Amniotic stem cell (primary cell): ENCODE measurements at regions not wholly inside any gene's neighbourhood (a gene's known extent, or its start where the extent isn't known, plus 50 kb on each side); places are given as distances from the start of the nearest gene placed in this dataset.
A peak's percentile ranks its signal among the peaks of the same experiment; 100 is the strongest.
"Not testable (repeated sequence)": the region's sequence is repeated elsewhere in the genome, so short reads cannot be mapped to it uniquely, and the experiment has no call there.

Experiments used
- DNase-seq: peaks from one replicate; lab custom pipeline; 2025; lab: John Stamatoyannopoulos, UW

DNA sequence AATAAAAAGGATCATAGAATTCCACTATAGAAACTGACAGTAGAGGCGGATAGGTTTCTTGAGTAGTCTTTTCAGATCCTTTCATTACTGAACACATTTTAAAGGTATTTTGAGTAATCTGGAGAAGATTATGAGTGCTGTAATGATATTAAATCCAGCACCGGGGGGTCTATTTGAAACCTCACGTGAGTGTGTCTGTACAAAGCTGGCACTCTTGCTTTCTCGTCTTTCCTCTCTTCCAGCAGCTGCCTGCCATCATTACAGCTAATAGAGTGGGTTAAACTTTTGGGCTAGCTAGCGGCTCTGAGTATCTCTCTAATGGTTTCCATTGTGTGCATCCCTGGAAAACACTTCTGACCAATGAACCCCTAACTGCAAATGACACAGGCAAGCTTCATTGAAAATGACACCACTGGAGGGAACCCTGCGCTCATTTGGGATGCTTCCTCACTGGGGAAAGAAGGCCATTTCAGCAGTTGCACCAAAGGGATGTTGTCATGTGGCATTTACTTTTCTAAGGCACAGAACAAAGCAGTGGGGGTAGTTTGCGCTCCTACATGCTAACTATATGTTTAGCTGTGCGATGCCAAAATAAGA, 101.0 kb downstream of the HRH4 start:
- DNase-seq: no peak

DNA sequence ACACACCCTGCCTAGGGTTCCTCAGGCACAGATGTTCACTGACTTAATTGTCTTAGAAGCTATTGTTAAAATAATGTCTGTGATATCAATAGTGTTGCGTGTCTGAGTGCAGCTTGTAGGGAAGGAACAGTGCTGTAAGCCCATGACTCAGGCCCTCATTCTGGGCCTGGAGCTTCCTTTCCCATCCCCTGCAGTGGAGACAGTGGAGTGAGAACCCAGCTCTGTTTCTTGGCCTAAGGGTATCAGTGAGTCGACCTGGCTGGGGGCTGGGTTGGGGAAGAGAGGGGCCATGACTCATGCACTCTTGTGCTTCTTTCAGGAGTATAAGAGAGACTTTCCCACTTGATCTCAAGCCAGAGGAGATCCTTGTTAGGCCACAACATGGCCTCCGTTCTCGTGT, 106.8 kb downstream of the HRH4 start:
- DNase-seq: no peak

DNA sequence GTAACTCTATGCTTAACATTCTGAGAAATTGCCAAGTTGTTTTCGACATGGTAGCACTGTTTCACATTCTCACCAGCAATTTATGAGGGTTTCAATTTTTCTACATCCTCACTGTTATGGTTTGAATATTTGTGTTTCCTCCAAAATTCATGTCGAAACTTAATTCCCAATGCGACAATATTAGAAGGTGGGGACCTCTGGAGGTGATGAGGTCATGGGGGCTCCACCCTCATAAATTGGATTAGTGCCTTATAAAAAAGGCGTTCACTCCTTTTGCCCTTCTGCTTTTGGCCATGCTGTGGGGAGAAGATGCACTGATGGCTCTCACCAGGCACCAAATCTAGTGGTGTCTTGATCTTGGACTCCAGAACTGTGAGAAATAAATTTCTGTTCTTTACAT, 110.3 kb downstream of the HRH4 start:
- no peak for DNase-seq

DNA sequence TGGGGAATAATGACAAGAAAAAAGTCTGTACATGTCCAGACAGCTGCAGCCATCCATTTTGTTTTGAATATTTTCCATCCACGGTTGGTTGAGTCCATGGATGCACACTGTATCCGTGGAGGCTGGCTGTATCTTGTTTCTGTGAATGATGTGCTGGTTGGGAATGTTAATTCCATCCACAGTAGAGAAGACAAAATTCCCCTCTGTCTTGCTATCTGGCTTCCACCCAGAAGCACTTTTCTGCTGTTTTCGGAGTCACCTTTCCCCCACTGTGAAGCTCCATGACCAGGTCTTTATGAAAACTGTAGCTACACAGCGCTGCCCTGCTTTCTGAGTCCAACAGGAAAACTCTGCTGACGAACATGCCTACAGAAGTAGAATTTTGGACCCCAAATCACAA, 122.3 kb downstream of the HRH4 start:
- no peak for DNase-seq

GRCh38 chr18:24584205-24584604, 123.8 kb downstream of the HRH4 start:
- no peak for DNase-seq

DNA sequence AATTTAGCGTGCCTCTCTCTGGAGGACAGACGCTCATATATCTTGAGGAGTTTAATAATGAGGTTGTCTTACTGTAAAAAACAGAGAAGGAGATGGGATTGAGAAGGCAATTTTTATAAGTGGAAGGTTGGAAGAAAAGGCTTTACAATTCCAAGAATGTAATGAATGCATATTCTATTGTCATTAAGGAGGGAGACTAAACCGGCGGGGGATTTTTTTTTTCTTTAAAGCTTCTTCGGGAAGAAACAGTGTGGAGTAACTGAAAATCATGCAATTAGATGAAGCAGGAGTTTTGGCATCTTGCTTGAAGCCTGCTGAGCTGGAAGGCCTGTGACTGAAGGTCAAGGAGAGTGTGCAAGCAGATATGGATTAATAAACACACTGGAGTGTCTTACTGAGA, 124.4 kb downstream of the HRH4 start:
- no peak for DNase-seq

DNA sequence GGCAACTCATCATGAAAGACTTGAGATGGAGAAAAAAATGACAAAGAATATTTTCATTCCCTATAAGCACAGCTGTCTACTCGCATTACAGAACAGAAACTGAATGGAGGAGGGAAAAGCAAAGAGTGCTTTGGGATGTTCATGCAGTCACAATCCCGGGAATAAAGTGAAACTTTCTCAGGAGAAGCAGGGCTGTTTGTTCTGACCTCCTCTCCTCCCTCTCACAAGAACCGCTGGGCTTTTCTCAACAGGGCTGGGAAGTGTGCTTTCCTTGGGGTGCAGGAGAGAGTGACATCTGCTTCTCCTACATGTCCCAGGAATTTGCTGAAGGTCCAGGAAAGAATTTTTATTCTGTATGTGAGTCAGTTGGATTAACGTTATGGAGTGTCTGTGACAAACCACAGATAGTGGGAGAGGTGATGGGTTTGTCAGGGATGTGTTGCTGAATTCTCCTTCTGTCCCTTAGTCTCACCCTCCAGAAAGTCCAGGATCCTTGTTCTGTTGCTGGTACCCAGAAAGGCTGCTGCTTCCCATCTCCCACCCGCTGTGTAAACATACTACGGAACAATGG, 125.6 kb downstream of the HRH4 start:
- no peak for DNase-seq

GRCh38 chr18:24586662-24587360, 126.4 kb downstream of the HRH4 start:
- DNase-seq: no peak

GRCh38 chr18:24588440-24588839, 128.0 kb downstream of the HRH4 start:
- no peak for DNase-seq

DNA sequence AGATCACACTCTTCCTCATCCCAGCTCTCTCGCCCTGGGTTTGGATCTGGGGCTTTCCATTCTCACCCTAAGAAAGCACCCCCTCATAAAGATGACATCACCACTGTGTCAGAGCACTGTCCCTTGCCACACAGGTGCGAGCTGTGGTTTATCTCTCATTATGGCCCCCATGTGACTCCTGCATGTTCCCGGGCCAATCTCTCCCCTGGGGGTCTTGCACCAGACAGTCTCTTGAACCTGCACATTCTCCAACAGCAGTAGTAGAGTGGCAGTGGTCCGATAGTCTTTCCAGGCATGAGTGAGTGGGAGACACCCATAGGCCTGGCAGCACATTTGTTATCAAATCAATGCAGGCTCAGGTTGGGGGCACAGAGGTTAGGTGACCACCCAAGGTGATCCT, 130.5 kb downstream of the HRH4 start:
- no peak for DNase-seq

GRCh38 chr18:24593401-24593800, 133.0 kb downstream of the HRH4 start:
- DNase-seq: no peak

DNA sequence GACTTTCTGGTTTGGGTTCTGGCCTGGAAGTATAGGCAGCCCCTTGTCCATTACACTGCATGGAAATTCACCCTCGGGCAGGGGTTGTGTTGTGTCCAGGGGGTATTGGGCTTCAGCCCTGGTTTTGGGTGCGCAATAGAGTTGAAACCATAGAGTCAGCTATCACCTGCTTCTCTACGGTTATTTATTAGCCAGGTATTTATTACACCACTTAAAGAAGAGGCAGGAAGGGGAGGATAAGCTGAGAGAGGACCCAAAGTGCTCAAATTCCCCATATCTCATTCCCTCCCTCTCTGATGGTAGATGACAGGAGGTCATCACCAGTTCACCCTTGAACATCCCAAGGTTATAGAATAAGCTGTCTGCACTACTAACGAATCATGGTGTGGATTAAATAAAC, 133.4 kb downstream of the HRH4 start:
- no peak for DNase-seq

- no peak for DNase-seq
Observed at GRCh38 chr18:24595561-24596031, 135.2 kb downstream of the HRH4 start.

DNA sequence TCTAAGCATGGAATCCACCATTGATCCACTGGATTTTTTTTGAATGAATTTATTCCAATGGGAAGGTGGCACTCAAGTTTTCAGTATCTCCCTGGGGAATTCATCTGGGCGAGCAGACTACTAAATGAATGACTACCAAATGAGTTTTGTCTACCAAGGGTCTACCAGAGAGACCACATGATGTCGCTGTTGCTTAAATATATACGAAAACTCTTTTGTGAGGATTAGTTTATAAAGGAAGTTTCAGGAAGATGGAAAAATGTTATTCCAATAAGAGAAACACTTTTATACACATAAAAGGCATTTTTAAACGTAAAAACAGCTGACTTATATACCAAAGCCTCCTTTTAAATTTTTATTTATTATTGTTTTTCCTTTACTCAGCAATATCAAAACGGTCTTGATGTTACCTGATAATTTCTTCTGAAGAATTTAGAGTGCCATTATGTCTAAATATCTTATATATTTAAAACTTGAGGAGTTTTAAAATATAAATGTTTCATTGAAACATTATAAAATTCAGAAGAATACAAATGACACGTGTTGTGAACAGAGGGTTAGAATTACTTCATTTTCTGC, 139.7 kb downstream of the HRH4 start:
- peak; percentile 24 for DNase-seq

GRCh38 chr18:24601585-24601984, 141.1 kb downstream of the HRH4 start:
- DNase-seq: no peak

GRCh38 chr18:24602201-24602600, 141.8 kb downstream of the HRH4 start:
- no peak for DNase-seq

DNA sequence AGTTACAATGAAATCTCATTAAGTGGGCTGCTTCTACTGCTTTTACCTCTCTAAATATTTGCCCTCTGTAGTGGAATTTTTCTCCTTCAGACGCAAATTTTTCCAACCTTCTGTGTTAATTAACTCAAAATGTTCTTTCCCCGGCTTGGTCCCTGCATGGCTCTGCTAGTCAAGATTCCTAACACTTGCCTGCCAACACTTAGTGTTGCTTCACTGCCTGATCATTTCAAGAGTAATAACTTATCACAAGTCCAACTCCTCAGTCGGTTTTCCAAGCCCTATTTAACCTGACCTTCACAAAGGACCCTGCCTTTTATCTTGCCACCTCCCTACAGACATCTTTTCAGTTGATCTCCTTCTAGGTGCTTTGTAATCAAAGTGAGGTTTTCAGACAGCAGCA, 142.7 kb downstream of the HRH4 start:
- DNase-seq: no peak

DNA sequence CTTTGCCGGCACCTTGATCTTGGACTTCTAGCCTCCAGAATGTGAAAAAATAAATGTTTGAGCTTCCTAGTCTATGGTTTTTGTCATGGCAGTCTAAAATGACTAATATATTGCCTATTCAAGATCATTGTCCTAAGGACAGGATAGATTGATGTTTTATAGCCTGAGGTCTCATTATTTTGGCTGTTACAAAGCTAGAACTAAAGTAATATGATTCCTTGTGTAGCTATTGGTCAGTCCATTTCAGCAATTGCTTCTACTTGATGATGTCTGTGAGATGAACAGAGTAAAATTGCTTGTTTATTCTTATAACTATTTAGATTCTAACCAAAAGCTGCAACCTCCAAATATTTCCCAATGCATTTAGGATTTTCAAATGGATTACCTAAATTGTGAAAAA, 145.0 kb downstream of the HRH4 start:
- DNase-seq: no peak

DNA sequence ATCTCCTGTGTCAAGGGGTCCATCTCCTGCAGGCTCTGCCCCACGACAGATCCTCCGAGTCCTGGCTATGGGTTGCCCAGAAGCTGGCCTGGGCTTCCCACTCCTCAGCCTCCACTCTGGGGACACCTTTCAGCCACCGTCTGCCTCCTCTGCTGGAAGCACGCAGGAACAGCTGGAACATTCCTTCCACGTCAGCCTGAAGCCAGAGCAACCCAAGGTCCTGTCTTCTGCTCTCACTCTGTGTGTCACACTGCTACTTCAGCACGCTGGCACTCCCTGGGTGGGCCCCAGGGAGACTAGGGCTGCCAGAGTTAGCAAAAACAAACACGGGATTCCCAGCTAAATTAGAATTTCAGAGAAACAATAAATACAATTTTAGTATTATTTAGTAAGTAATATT, 148.8 kb downstream of the HRH4 start:
- no peak for DNase-seq

DNA sequence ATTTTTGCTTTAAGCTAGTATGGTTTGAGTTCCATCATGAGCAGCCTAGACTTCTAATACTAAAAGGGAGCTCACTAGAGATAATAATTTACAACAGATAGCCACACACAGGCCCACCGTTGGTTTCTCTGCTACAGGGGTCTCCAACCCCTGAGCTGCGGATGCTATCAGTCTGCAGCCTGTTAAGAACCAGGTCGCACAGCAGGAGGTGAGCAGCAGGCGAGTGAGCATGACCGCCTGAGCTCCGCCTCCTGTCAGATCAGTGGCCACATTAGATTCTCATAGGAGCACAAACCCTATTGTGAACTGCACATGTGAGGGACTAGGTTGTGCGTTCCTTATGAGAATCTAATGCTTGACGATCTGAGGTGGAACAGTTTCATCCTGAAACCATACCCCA, 150.6 kb downstream of the HRH4 start:
- no peak for DNase-seq

DNA sequence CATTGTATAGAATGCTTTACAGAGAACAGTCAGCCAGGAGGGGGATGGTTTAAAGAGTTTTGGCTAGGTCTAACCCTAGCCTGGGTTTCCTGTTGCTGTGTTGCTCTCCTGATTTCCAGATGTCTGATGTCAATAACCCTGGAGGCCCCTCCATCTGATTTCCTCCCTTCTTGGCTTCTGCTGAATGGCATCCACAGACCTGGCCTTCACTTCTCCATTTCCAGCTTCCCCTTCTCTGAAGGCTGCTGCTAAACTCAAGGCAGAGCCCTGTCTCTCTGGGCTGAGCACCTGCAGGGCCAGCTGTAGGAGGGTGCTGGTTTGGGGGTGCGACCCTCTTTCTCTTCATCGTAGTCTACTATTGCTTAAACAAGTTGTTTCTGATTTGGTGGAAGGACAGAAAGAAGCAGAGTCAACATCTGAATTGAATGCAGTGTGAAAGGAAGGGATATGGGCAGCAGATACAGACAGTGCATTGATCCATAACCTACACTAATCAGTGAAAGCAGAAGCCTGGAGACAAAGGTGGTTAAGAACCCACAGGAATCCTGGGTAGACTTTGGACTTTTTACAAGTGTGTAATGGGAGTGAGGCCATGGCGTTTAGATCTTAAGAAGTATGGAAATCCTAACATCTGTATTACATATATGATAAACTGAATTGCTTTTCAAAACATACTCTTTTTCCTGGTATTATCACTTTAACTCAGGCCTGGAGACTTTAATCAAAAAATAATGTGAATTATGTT, 153.6 kb downstream of the HRH4 start:
- no peak for DNase-seq

- DNase-seq: no peak
Observed at GRCh38 chr18:24616653-24617052, 156.2 kb downstream of the HRH4 start.

DNA sequence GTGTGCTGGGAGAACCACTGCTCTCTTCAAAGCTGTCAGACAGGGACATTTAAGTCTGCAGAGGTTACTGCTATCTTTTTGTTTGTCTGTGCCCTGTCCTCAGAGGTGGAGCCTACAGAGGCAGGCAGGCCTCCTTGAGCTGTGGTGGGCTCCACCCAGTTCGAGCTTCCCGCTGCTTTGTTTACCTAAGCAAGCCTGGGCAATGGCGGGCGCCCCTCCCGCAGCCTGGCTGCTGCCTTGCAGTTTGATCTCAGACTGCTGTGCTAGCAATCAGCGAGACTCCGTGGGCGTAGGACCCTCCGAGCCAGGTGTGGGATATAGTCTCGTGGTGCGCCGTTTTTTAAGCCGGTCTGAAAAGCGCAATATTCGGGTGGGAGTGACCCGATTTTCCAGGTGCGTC, 164.0 kb downstream of the HRH4 start:
- not testable (repeated sequence) for DNase-seq
